DOHH2 (cell line): ENCODE measurements at regions not wholly inside any gene's neighbourhood (a gene's known extent, or its start where the extent isn't known, plus 50 kb on each side); places are given as distances from the start of the nearest gene placed in this dataset.

Source experiments
- H3F3A ChIP-seq: fragments of 200-600 bp; sonication (generic), shearing (Covaris generic); 2 replicates; pipeline ENCODE4 v1.6.0; 2016; ENCODE audit warnings: antibody characterized with exemption, mild to moderate bottlenecking; ENCODE audit not compliant: control insufficient read depth, insufficient read depth
- H3K27ac ChIP-seq: fragments of 200-600 bp; sonication (generic); 2 replicates; pipeline ENCODE4 v1.5.1; 2014; ENCODE audit warnings: low read depth, mild to moderate bottlenecking, low read length, moderate library complexity
- H3K27me3 ChIP-seq: fragments of 200-600 bp; sonication (generic); 2 replicates; pipeline ENCODE4 v1.6.1; 2014; ENCODE audit warnings: mild to moderate bottlenecking, low read length, mixed read lengths; ENCODE audit not compliant: control insufficient read depth
- H3K36me3 ChIP-seq: fragments of 200-600 bp; sonication (generic); 2 replicates; pipeline ENCODE4 v1.6.1; 2014; ENCODE audit warnings: mild to moderate bottlenecking, low read length, moderate library complexity, mixed read lengths; ENCODE audit not compliant: control insufficient read depth
- H3K4me1 ChIP-seq: fragments of 200-600 bp; sonication (generic); 2 replicates; pipeline ENCODE4 v1.6.1; 2014; ENCODE audit warnings: mild to moderate bottlenecking, low read length, mixed read lengths; ENCODE audit not compliant: control insufficient read depth
- H3K4me2 ChIP-seq: fragments of 200-600 bp; sonication (generic); 2 replicates; pipeline ENCODE4 v1.6.0; 2014; ENCODE audit warnings: mild to moderate bottlenecking, low read length, moderate library complexity
- H3K4me3 ChIP-seq: fragments of 200-600 bp; sonication (generic); 2 replicates; pipeline ENCODE4 v1.5.1; 2014; ENCODE audit warnings: mild to moderate bottlenecking, low read length, mixed read lengths
- H3K79me2 ChIP-seq: fragments of 200-600 bp; sonication (generic); 2 replicates; pipeline ENCODE4 v1.6.1; 2014; ENCODE audit warnings: mild to moderate bottlenecking, low read length, mixed read lengths; ENCODE audit not compliant: control insufficient read depth
- H3K9me2 ChIP-seq: fragments of 200-600 bp; sonication (generic); replicated peaks from 2 replicates; pipeline ENCODE4 v1.6.1; 2014; ENCODE audit warnings: mild to moderate bottlenecking, low read length, mixed read lengths; ENCODE audit not compliant: control insufficient read depth
- H3K9me3 ChIP-seq: fragments of 200-600 bp; sonication (generic); 2 replicates; pipeline ENCODE4 v1.6.1; 2014; ENCODE audit warnings: antibody characterized with exemption, low read length, mixed read lengths; ENCODE audit not compliant: control insufficient read depth, insufficient read depth
- H4K20me1 ChIP-seq: fragments of 200-600 bp; sonication (generic); 2 replicates; pipeline ENCODE4 v1.6.0; 2014; ENCODE audit warnings: low read depth, mild to moderate bottlenecking, antibody characterized with exemption, low read length, moderate library complexity; ENCODE audit not compliant: control insufficient read depth, insufficient read depth
- CTCF ChIP-seq: fragments of 200-600 bp; sonication (generic); IDR thresholded peaks from one replicate; pipeline ENCODE4 v1.5.1; 2014; ENCODE audit warnings: antibody characterized with exemption, mild to moderate bottlenecking, low read depth, low read length; ENCODE audit not compliant: poor library complexity, severe bottlenecking
- EZH2phosphoT487 ChIP-seq: fragments of 200-600 bp; sonication (generic); IDR thresholded peaks from 2 replicates; pipeline ENCODE4 v1.6.1; 2017; ENCODE audit warnings: borderline replicate concordance, mild to moderate bottlenecking, antibody characterized with exemption, low read length, moderate library complexity, mixed read lengths

DNA sequence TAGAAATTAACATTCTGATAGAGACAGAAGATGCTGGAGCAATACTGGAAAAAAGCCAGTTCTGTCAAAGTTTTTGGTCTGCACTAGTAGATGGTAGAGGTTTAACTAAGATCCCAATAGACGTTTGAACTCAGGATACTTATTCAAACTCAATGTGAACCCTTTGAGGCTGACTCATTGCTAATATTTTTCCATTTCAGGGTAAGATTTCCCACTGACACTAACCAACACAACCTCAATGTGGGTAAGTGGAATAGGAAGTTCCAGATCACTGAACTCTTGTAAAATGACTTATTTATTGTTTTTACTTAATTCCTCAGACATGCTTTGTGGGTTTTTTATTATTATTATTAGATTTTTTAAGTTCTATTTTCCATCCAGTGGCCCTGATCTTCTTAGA, 1024.8 kb downstream of the EPHA3 start:
- H3K9me2 ChIP-seq, result no peaks in the 10 kb centered on the region
- no peaks in the 10 kb centered on the region for H4K20me1 ChIP-seq
- H3K36me3 ChIP-seq, result no peaks in the 10 kb centered on the region
- no peak overlapping the region for H3K27ac ChIP-seq
- no peaks in the 10 kb centered on the region for H3F3A ChIP-seq
- no peak for TF ChIP-seq EZH2phosphoT487
- TF ChIP-seq CTCF, result no peak
- no peaks in the 10 kb centered on the region for H3K79me2 ChIP-seq
- no peak overlapping the region for H3K4me3 ChIP-seq
- no peak overlapping the region for H3K4me2 ChIP-seq
- no peaks in the 10 kb centered on the region; the same call in 1 of the 2 replicates for H3K9me3 ChIP-seq
- no peaks in the 10 kb centered on the region for H3K27me3 ChIP-seq
- no peaks in the 10 kb centered on the region for H3K4me1 ChIP-seq

DNA sequence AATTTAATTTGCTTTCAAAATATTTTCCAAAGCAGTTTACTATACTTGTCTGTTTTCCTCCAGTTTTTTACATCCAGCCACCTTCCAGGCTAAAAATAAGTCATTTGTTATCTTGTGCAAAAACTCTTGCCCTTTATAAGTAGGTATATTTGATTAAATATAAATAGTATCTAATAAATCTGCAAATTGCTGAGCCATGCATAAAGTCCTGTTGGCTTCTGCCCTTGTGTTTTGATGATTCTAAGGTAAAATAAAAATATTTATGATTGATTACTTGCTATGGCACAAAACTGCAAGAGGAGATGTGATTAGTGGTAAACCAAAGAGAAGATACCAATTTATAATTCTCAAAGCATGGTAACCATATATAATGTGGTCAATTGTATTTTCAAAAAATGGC, 1026.7 kb downstream of the EPHA3 start:
- H3K4me3 ChIP-seq, result no peak overlapping the region
- no peaks in the 10 kb centered on the region for H3K9me2 ChIP-seq
- H3K27me3 ChIP-seq, result no peaks in the 10 kb centered on the region
- no peaks in the 10 kb centered on the region for H3K9me3 ChIP-seq
- no peak overlapping the region for H3K4me2 ChIP-seq
- no peak overlapping the region for H3K27ac ChIP-seq
- H3K36me3 ChIP-seq, result no peaks in the 10 kb centered on the region
- no peaks in the 10 kb centered on the region for H4K20me1 ChIP-seq
- TF ChIP-seq EZH2phosphoT487 (no peak), CTCF (no peak)
- H3F3A ChIP-seq, result no peaks in the 10 kb centered on the region
- no peaks in the 10 kb centered on the region for H3K79me2 ChIP-seq
- no peaks in the 10 kb centered on the region for H3K4me1 ChIP-seq

GRCh38 chr3:90136456-90137191, 1029.2 kb downstream of the EPHA3 start:
- Histone ChIP-seq H3F3A (no peaks in the 10 kb centered on the region), H3K4me1 (no peaks in the 10 kb centered on the region), H3K27me3 (no peaks in the 10 kb centered on the region), H3K9me2 (no peaks in the 10 kb centered on the region), H3K79me2 (no peaks in the 10 kb centered on the region), H3K9me3 (no peaks in the 10 kb centered on the region), H3K4me3 (no peak overlapping the region), H3K27ac (no peak overlapping the region), H3K4me2 (no peak overlapping the region), H4K20me1 (no peaks in the 10 kb centered on the region), H3K36me3 (no peaks in the 10 kb centered on the region)
- TF ChIP-seq CTCF, result no peak
- no peak for TF ChIP-seq EZH2phosphoT487
